Nephron progenitor cell (in vitro differentiated cells): ENCODE measurements at regions not wholly inside any gene's neighbourhood (a gene's known extent, or its start where the extent isn't known, plus 50 kb on each side); places are given as distances from the start of the nearest gene placed in this dataset.
A peak's percentile ranks its signal among the peaks of the same experiment; 100 is the strongest.

ENCODE experiments used
- DNase-seq: peaks from one replicate; pipeline ENCODE4 v3.0.0; 2021
- H3K27ac Mint-ChIP-seq: 2 replicates; pipeline ENCODE4 v1.8.0; 2021; ENCODE audit warnings: mild to moderate bottlenecking, moderate library complexity, mixed read lengths
- H3K27me3 Mint-ChIP-seq: 2 replicates; pipeline ENCODE4 v1.8.0; 2021; ENCODE audit warnings: mild to moderate bottlenecking, low read depth, mixed read lengths; ENCODE audit not compliant: poor library complexity
- H3K36me3 Mint-ChIP-seq: 2 replicates; pipeline ENCODE4 v1.8.0; 2021; ENCODE audit warnings: low read depth, mixed read lengths
- H3K4me1 Mint-ChIP-seq: 2 replicates; pipeline ENCODE4 v1.8.0; 2021; ENCODE audit warnings: mixed read lengths
- H3K4me3 Mint-ChIP-seq: 2 replicates; pipeline ENCODE4 v1.8.0; 2021; ENCODE audit warnings: mild to moderate bottlenecking, moderate library complexity, mixed read lengths
- H3K9me3 Mint-ChIP-seq: 2 replicates; pipeline ENCODE4 v1.8.0; 2021; ENCODE audit warnings: mild to moderate bottlenecking, moderate library complexity, mixed read lengths
- CTCF ChIP-seq: fragments of 200-600 bp; sonication (generic); IDR thresholded peaks from 2 replicates; pipeline ENCODE4 v1.5.0; 2021; ENCODE audit warnings: antibody characterized with exemption

- H3K27me3 Mint-ChIP-seq = no peaks in the 10 kb centered on the region
- no peaks in the 10 kb centered on the region for H3K36me3 Mint-ChIP-seq
- H3K27ac Mint-ChIP-seq = no peak overlapping the region
- DNase-seq = no peak
- H3K4me1 Mint-ChIP-seq = no peaks in the 10 kb centered on the region
- no peaks in the 10 kb centered on the region for H3K9me3 Mint-ChIP-seq
- no peak for TF ChIP-seq CTCF
- H3K4me3 Mint-ChIP-seq = no peak overlapping the region
Observed at GRCh38 chr2:180141600-180141999, 134.5 kb upstream of the CWC22 start.

DNA sequence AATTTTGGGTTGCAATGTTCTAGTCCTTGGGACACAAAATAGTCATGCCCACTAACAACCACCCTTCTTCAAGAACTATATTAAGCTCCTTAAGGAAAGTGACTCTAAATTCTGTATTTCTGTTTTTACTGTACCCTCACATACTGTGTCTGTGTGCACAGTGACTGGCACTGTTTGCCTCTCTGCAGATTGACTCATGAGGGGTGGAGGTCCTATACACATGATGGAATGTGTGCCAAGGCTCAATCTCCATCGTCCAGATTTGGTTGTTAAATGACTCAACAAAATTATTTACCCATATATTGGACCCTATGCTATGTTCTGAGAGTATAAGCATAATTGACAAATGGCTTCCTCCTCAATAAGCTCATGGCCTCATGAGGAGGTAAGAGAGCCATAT lies 126.6 kb upstream of the CWC22 start:
- H3K9me3 Mint-ChIP-seq = no peaks in the 10 kb centered on the region
- no peak for TF ChIP-seq CTCF
- H3K36me3 Mint-ChIP-seq = no peaks in the 10 kb centered on the region
- H3K27ac Mint-ChIP-seq = no peak overlapping the region
- no peaks in the 10 kb centered on the region for H3K4me1 Mint-ChIP-seq
- no peaks in the 10 kb centered on the region for H3K27me3 Mint-ChIP-seq
- no peak for DNase-seq
- no peak overlapping the region for H3K4me3 Mint-ChIP-seq

DNA sequence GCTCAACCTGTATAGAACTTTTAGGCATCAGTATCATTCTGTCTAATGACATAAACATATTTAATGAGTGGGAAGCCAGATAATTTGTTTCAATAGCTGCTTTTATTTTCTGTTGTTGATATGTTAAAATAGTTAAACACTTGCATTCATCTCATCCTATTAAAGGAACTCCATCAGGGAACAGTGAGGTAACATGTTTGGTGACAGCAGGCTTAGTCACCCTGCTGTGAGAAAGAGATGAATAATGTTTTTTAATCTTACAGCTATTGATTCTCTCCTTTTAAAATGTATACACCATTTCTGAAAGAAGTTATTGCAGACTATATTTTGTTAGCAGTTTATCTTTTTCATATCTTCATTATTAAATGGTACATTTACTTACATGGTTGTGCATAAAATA lies 123.3 kb upstream of the CWC22 start:
- TF ChIP-seq CTCF = no peak
- H3K4me1 Mint-ChIP-seq = peaks cover 5% of the 10 kb centered on the region
- H3K4me3 Mint-ChIP-seq = no peak overlapping the region
- H3K27me3 Mint-ChIP-seq = peaks cover 2% of the 10 kb centered on the region
- no peak overlapping the region for H3K27ac Mint-ChIP-seq
- no peaks in the 10 kb centered on the region for H3K36me3 Mint-ChIP-seq
- DNase-seq = no peak
- H3K9me3 Mint-ChIP-seq = no peaks in the 10 kb centered on the region

GRCh38 chr2:180128861-180129260 lies 121.8 kb upstream of the CWC22 start:
- H3K36me3 Mint-ChIP-seq = no peaks in the 10 kb centered on the region
- no peak for TF ChIP-seq CTCF
- H3K27me3 Mint-ChIP-seq = peaks cover 2% of the 10 kb centered on the region
- no peak overlapping the region for H3K4me3 Mint-ChIP-seq
- H3K27ac Mint-ChIP-seq = no peak overlapping the region
- peaks cover 11% of the 10 kb centered on the region for H3K4me1 Mint-ChIP-seq
- DNase-seq = no peak
- H3K9me3 Mint-ChIP-seq = no peaks in the 10 kb centered on the region

DNA sequence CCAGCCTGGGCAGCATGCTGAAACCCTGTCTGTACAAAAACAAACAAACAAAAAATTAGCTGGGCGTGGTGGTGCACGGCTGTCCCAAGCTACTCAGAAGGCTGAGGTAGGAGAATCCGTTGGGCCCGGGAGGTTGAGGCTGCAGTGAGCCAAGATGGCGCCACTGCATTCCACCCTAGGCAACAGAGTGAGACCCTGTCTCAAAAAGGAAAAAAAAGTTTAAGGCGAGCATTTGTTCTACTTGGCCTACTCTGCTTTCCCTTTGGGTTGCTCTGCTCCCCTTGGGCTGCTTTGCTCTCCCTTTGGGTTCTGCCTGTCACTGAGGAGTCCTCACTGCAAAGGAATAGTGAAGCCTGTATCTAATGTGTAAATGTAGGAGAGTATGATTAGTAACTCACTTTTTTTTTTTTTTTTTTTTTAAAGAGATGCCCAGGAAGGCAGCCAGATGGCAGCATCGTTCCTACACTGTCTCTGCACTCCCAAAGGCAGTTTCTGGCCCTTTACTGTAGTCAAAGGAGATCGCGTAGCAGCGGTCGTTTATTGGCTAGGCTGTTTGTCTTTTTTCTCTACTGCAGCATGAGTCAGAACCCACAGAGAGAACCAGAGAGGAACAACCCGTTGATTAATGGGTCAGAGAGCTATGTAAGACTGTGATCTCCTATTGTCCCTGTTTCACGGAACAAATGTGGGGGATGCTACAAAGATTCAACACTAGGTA lies 118.3 kb upstream of the CWC22 start:
- no peak overlapping the region for H3K27ac Mint-ChIP-seq
- peak; percentile 56 for DNase-seq
- H3K9me3 Mint-ChIP-seq = no peaks in the 10 kb centered on the region
- H3K27me3 Mint-ChIP-seq = peaks cover 2% of the 10 kb centered on the region
- no peak overlapping the region for H3K4me3 Mint-ChIP-seq
- H3K36me3 Mint-ChIP-seq = no peaks in the 10 kb centered on the region
- TF ChIP-seq CTCF = peak; percentile 60
- peaks cover 11% of the 10 kb centered on the region for H3K4me1 Mint-ChIP-seq
